ENCODE measurements at regions not wholly inside any gene's neighbourhood (a gene's known extent, or its start where the extent isn't known, plus 50 kb on each side); places are given as distances from the start of the nearest gene placed in this dataset.

- no peak for DNase-seq (ENCODE audit: low read depth in 2 of 2)
Observed at GRCh38 chr9:27880156-27880555, 306.9 kb upstream of the C9orf72 start.

GRCh38 chr9:27880635-27881034, 307.4 kb upstream of the C9orf72 start:
- no peak for DNase-seq (ENCODE audit: low read depth in 2 of 2)

GRCh38 chr9:27888661-27889295, 315.5 kb upstream of the C9orf72 start:
- peak in 1 of 2 donors; percentile 22 for DNase-seq (ENCODE audit: low read depth in 2 of 2)

- DNase-seq (ENCODE audit: low read depth in 2 of 2): no peak
Observed at GRCh38 chr9:27924502-27924901, 351.2 kb upstream of the C9orf72 start.

- no peak for DNase-seq (ENCODE audit: low read depth in 2 of 2)
Observed at GRCh38 chr9:27925815-27926214, 352.5 kb upstream of the C9orf72 start.

GRCh38 chr9:27929841-27930240, 356.6 kb upstream of the C9orf72 start:
- no peak for DNase-seq (ENCODE audit: low read depth in 2 of 2)

- no peak for DNase-seq (ENCODE audit: low read depth in 2 of 2)
Observed at GRCh38 chr9:27933210-27934025, 360.1 kb upstream of the C9orf72 start.

GRCh38 chr9:27934471-27934870, 361.2 kb upstream of the C9orf72 start:
- DNase-seq (ENCODE audit: low read depth in 2 of 2): no peak

- DNase-seq (ENCODE audit: low read depth in 2 of 2): no peak
Observed at GRCh38 chr9:27939186-27939585, 365.9 kb upstream of the C9orf72 start.

- no peak for DNase-seq (ENCODE audit: low read depth in 2 of 2)
Observed at GRCh38 chr9:27940535-27940934, 367.3 kb upstream of the C9orf72 start.

- DNase-seq (ENCODE audit: low read depth in 2 of 2): no peak
Observed at GRCh38 chr9:27943501-27943900, 370.2 kb upstream of the C9orf72 start.

GRCh38 chr9:27945386-27945785, 372.1 kb upstream of the C9orf72 start:
- no peak for DNase-seq (ENCODE audit: low read depth in 2 of 2)

- DNase-seq (ENCODE audit: low read depth in 2 of 2): no peak
Observed at GRCh38 chr9:27950382-27950781, 377.1 kb upstream of the C9orf72 start.

- DNase-seq (ENCODE audit: low read depth in 2 of 2): no peak
Observed at GRCh38 chr9:27954858-27955257, 381.6 kb upstream of the C9orf72 start.

GRCh38 chr9:27963836-27964235, 390.6 kb upstream of the C9orf72 start:
- DNase-seq (ENCODE audit: low read depth in 2 of 2): no peak

- DNase-seq (ENCODE audit: low read depth in 2 of 2): no peak
Observed at GRCh38 chr9:27967210-27967609, 393.9 kb upstream of the C9orf72 start.

- DNase-seq (ENCODE audit: low read depth in 2 of 2): no peak
Observed at GRCh38 chr9:27977931-27978330, 404.6 kb upstream of the C9orf72 start.

- no peak for DNase-seq (ENCODE audit: low read depth in 2 of 2)
Observed at GRCh38 chr9:27985714-27986113, 412.4 kb upstream of the C9orf72 start.

GRCh38 chr9:27990524-27990923, 417.2 kb upstream of the C9orf72 start:
- no peak for DNase-seq (ENCODE audit: low read depth in 2 of 2)

- DNase-seq (ENCODE audit: low read depth in 2 of 2): no peak
Observed at GRCh38 chr9:27991221-27991620, 417.9 kb upstream of the C9orf72 start.

GRCh38 chr9:28001096-28001495, 427.8 kb upstream of the C9orf72 start:
- no peak for DNase-seq (ENCODE audit: low read depth in 2 of 2)

GRCh38 chr9:28004900-28005299, 431.6 kb upstream of the C9orf72 start:
- DNase-seq (ENCODE audit: low read depth in 2 of 2): no peak

- no peak for DNase-seq (ENCODE audit: low read depth in 2 of 2)
Observed at GRCh38 chr9:28005779-28006178, 432.5 kb upstream of the C9orf72 start.

All from stimulated activated CD4-positive, alpha-beta T cell treated with anti-CD3 and anti-CD28 coated beads, Interleukin-1b, Interleukin-23, amount 100 ng/mL, for 4 hours (primary cell).